ENCODE measurements at regions not wholly inside any gene's neighbourhood (a gene's known extent, or its start where the extent isn't known, plus 50 kb on each side); places are given as distances from the start of the nearest gene placed in this dataset.
"Not testable (repeated sequence)": the region's sequence is repeated elsewhere in the genome, so short reads cannot be mapped to it uniquely, and the experiment has no call there.

GRCh38 chr13:18991060-18991459 lies 190.6 kb downstream of the TUBA3C start:
- DNase-seq (ENCODE audit: low read depth) (peak; percentile 13), FAIRE-seq (no peak)
- no peaks in the 10 kb centered on the region for H3K27me3 ChIP-seq (ENCODE audit: control insufficient read depth, insufficient read depth, low read length)
- H3K36me3 ChIP-seq (ENCODE audit: control insufficient read depth, insufficient read depth, low read length), result no peaks in the 10 kb centered on the region
- TF ChIP-seq CTCF (IDR thresholded peaks at IDR 0.05; ENCODE audit: insufficient read depth, low read length, severe bottlenecking), result no peak
- no peak overlapping the region for H3K4me3 ChIP-seq (ENCODE audit: low read depth, low read length)

GRCh38 chr13:18978447-18978846 lies 203.2 kb downstream of the TUBA3C start:
- no peak for TF ChIP-seq CTCF (IDR thresholded peaks at IDR 0.05; ENCODE audit: insufficient read depth, low read length, severe bottlenecking)
- Histone ChIP-seq H3K27me3 (ENCODE audit: control insufficient read depth, insufficient read depth, low read length) (no peaks in the 10 kb centered on the region), H3K4me3 (ENCODE audit: low read depth, low read length) (no peak overlapping the region), H3K36me3 (ENCODE audit: control insufficient read depth, insufficient read depth, low read length) (no peaks in the 10 kb centered on the region)
- no peak for DNase-seq (ENCODE audit: low read depth)
- FAIRE-seq, result no peak

GRCh38 chr13:18977857-18978256 lies 203.8 kb downstream of the TUBA3C start:
- no peak for DNase-seq (ENCODE audit: low read depth)
- FAIRE-seq, result no peak
- TF ChIP-seq CTCF (IDR thresholded peaks at IDR 0.05; ENCODE audit: insufficient read depth, low read length, severe bottlenecking), result no peak
- H3K36me3 ChIP-seq (ENCODE audit: control insufficient read depth, insufficient read depth, low read length), result no peaks in the 10 kb centered on the region
- no peaks in the 10 kb centered on the region for H3K27me3 ChIP-seq (ENCODE audit: control insufficient read depth, insufficient read depth, low read length)
- no peak overlapping the region for H3K4me3 ChIP-seq (ENCODE audit: low read depth, low read length)

- no peak for FAIRE-seq
- no peak for DNase-seq (ENCODE audit: low read depth)
- no peaks in the 10 kb centered on the region for H3K27me3 ChIP-seq (ENCODE audit: control insufficient read depth, insufficient read depth, low read length)
- no peak for TF ChIP-seq CTCF (IDR thresholded peaks at IDR 0.05; ENCODE audit: insufficient read depth, low read length, severe bottlenecking)
- H3K4me3 ChIP-seq (ENCODE audit: low read depth, low read length), result no peak overlapping the region
- no peaks in the 10 kb centered on the region for H3K36me3 ChIP-seq (ENCODE audit: control insufficient read depth, insufficient read depth, low read length)
These were observed 209.9 kb downstream of the TUBA3C start for GRCh38 chr13:18971576-18972219.

GRCh38 chr13:18965347-18965855 lies 216.2 kb downstream of the TUBA3C start:
- FAIRE-seq, result no peak
- H3K27me3 ChIP-seq (ENCODE audit: control insufficient read depth, insufficient read depth, low read length), result no peaks in the 10 kb centered on the region
- no peak for TF ChIP-seq CTCF (IDR thresholded peaks at IDR 0.05; ENCODE audit: insufficient read depth, low read length, severe bottlenecking)
- H3K36me3 ChIP-seq (ENCODE audit: control insufficient read depth, insufficient read depth, low read length), result no peaks in the 10 kb centered on the region
- no peak overlapping the region for H3K4me3 ChIP-seq (ENCODE audit: low read depth, low read length)
- DNase-seq (ENCODE audit: low read depth), result no peak

GRCh38 chr13:18964942-18965341 lies 216.7 kb downstream of the TUBA3C start:
- Histone ChIP-seq H3K36me3 (ENCODE audit: control insufficient read depth, insufficient read depth, low read length) (no peaks in the 10 kb centered on the region), H3K27me3 (ENCODE audit: control insufficient read depth, insufficient read depth, low read length) (no peaks in the 10 kb centered on the region), H3K4me3 (ENCODE audit: low read depth, low read length) (no peak overlapping the region)
- FAIRE-seq (no peak), DNase-seq (ENCODE audit: low read depth) (no peak)
- TF ChIP-seq CTCF (IDR thresholded peaks at IDR 0.05; ENCODE audit: insufficient read depth, low read length, severe bottlenecking), result no peak

- not testable (repeated sequence) for DNase-seq (ENCODE audit: low read depth); FAIRE-seq; H3K36me3 ChIP-seq (ENCODE audit: control insufficient read depth, insufficient read depth, low read length); H3K4me3 ChIP-seq (ENCODE audit: low read depth, low read length); H3K27me3 ChIP-seq (ENCODE audit: control insufficient read depth, insufficient read depth, low read length)
These were observed 217.9 kb downstream of the TUBA3C start for GRCh38 chr13:18963684-18964083.

Data from bronchial epithelial cell (primary cell).